C4-2B (cell line): ENCODE measurements at regions not wholly inside any gene's neighbourhood (a gene's known extent, or its start where the extent isn't known, plus 50 kb on each side); places are given as distances from the start of the nearest gene placed in this dataset.

Experiments
- H3K27ac ChIP-seq: fragments of 450-650 bp; 2 replicates; pipeline ENCODE4 v1.5.1; 2017
- ZFX ChIP-seq: fragments of 450-650 bp; IDR thresholded peaks from 2 replicates; pipeline ENCODE4 v1.6.1; 2017
- TF ChIP-seq, protein P1 (sequence below): fragments of 450-650 bp; conservative IDR thresholded peaks from 2 replicates; pipeline ENCODE4 v1.5.1; 2017; ENCODE audit warnings: mild to moderate bottlenecking

DNA sequence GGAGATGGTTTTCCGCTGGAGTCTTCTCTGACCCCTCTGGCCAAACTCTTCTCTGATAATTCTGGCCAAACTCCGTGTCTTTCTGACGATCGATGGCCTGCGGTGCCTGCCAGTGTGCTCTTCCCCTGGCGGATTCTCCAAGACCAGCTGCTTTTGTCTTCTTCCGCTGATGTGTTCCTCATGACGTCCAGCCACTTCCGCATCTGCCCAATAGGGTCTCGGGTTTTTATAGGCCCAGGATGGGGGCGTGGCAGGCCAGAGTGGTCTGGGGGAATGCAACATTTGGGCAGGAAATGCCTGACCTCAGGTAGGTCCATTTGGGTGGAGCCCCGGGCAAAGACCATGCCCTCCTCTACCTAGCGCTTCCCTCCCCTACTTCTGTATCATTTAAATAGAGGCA, 1542.1 kb downstream of the STIM2 start:
- no peak overlapping the region for H3K27ac ChIP-seq
- no peak for TF ChIP-seq ZFX
- TF ChIP-seq, protein P1, sequence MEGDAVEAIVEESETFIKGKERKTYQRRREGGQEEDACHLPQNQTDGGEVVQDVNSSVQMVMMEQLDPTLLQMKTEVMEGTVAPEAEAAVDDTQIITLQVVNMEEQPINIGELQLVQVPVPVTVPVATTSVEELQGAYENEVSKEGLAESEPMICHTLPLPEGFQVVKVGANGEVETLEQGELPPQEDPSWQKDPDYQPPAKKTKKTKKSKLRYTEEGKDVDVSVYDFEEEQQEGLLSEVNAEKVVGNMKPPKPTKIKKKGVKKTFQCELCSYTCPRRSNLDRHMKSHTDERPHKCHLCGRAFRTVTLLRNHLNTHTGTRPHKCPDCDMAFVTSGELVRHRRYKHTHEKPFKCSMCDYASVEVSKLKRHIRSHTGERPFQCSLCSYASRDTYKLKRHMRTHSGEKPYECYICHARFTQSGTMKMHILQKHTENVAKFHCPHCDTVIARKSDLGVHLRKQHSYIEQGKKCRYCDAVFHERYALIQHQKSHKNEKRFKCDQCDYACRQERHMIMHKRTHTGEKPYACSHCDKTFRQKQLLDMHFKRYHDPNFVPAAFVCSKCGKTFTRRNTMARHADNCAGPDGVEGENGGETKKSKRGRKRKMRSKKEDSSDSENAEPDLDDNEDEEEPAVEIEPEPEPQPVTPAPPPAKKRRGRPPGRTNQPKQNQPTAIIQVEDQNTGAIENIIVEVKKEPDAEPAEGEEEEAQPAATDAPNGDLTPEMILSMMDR, result no peak

- TF ChIP-seq ZFX, result no peak
- TF ChIP-seq, protein P1, result no peak
- H3K27ac ChIP-seq, result no peak overlapping the region
Observed at GRCh38 chr4:28421221-28421620, 1560.6 kb downstream of the STIM2 start.

- no peak overlapping the region for H3K27ac ChIP-seq
Observed at GRCh38 chr4:28426251-28426650, 1565.6 kb downstream of the STIM2 start.

GRCh38 chr4:28427306-28428085, 1566.9 kb downstream of the STIM2 start:
- H3K27ac ChIP-seq, result no peak overlapping the region
- TF ChIP-seq, protein P1, result no peak
- no peak for TF ChIP-seq ZFX

More at GRCh38 chr4:28426251-28426650, 1565.6 kb downstream of the STIM2 start:
- TF ChIP-seq ZFX, result no peak
- TF ChIP-seq, protein P1, result no peak

DNA sequence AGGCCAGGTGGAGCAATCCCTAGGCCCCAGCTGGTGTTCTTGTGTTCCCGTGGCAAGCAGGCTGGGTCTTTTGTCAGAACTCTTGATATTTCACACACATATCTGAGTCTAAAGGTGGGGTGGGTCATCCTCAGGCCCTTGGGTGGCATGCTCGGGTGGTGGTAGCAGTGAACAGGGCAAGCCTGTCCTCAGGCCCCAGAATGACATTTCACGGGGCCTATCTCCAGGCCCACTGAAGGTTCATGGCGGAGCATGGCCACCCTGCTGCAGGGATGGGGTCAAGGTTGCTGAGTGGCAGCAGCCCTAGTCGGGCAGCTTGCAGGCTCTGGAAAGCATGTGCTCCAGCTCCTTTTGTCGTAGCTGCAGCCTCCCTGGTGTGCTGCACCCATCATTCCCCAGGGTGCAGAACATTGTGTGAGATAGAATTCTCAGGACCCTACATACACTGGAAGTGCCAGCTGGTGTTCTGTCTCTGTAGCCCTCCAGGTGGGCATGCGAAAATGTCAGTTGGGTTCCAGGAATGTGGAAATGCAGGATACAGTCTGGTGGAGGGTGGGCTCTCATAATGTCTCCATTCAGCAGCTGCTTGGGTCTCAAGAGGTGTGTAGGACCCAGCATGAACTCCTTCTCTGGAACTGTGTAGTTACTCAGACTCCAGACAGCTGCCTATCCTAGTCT, 1571.8 kb downstream of the STIM2 start:
- H3K27ac ChIP-seq, result no peak overlapping the region
- TF ChIP-seq, protein P1, result no peak
- TF ChIP-seq ZFX, result no peak

GRCh38 chr4:28435314-28435713, 1574.7 kb downstream of the STIM2 start:
- H3K27ac ChIP-seq, result no peak overlapping the region
- no peak for TF ChIP-seq ZFX
- TF ChIP-seq, protein P1, result no peak
